ENCODE measurements at regions not wholly inside any gene's neighbourhood (a gene's known extent, or its start where the extent isn't known, plus 50 kb on each side); places are given as distances from the start of the nearest gene placed in this dataset.

GRCh38 chr1:2857521-2857920 is 56.0 kb upstream of the TTC34 start:
- Histone ChIP-seq H2BK15ac (ENCODE audit: low read depth, low read length) (no peak overlapping the region), H3K9me3 (ENCODE audit: control insufficient read depth, insufficient read depth, low read length) (peaks cover 65% of the 10 kb centered on the region), H3K4me2 (ENCODE audit: low read depth, low read length) (no peak overlapping the region), H2BK5ac (ENCODE audit: low read depth, low read length, poor library complexity, severe bottlenecking) (no peak overlapping the region), H3K56ac (ENCODE audit: extremely low read depth, insufficient read depth, low read length) (no peak overlapping the region), H4K20me1 (ENCODE audit: insufficient read depth, low read length) (no peaks in the 10 kb centered on the region), H2BK20ac (ENCODE audit: low read depth, low read length) (no peak overlapping the region), H2AK9ac (replicated peaks; ENCODE audit: low read depth, low read length, poor library complexity) (no peak overlapping the region), H2BK120ac (ENCODE audit: low read depth, low read length) (no peak overlapping the region), H3K79me1 (ENCODE audit: low read depth in 1 of 2, low read length in 2 of 2) (no peaks in the 10 kb centered on the region), H3K18ac (ENCODE audit: low read depth, low read length) (no peak overlapping the region), H3K27ac (ENCODE audit: insufficient read depth, low read length) (no peak overlapping the region), H2AFZ (replicated peaks; ENCODE audit: low read length, poor library complexity) (no peak overlapping the region), H3K9me1 (ENCODE audit: insufficient read depth, low read length) (no peaks in the 10 kb centered on the region), H3K4me1 (ENCODE audit: control insufficient read depth, insufficient read depth, low read length) (no peaks in the 10 kb centered on the region), H4K5ac (ENCODE audit: low read depth, low read length) (no peak overlapping the region), H3K4ac (ENCODE audit: low read depth, low read length) (no peak overlapping the region), H4K8ac (ENCODE audit: low read depth in 2 of 2, low read length in 2 of 2) (no peak overlapping the region), H3K4me3 (ENCODE audit: insufficient read depth, low read depth, low read length) (no peak overlapping the region), H4K91ac (ENCODE audit: insufficient read depth, low read depth, low read length) (no peak overlapping the region), H3K36me3 (ENCODE audit: control insufficient read depth, insufficient read depth, low read length) (no peaks in the 10 kb centered on the region), H3K27me3 (ENCODE audit: control insufficient read depth, insufficient read depth, low read length) (no peaks in the 10 kb centered on the region), H3K23ac (ENCODE audit: low read depth, low read length) (no peak overlapping the region), H3K9ac (ENCODE audit: low read depth, low read length) (no peak overlapping the region), H3K14ac (replicated peaks; ENCODE audit: low read depth, low read length) (no peak overlapping the region), H2AK5ac (ENCODE audit: low read depth, low read length) (no peak overlapping the region)
- DNase-seq (no peak), ATAC-seq (ENCODE audit: low read depth) (no peak)
- dilution Hi-C loops (cut with HindIII; ENCODE audit: low sequenced_read_pairs, unreplicated experiment) (no loop called here), in situ Hi-C loops (cut with MboI; ENCODE audit: low sequenced_read_pairs) (no loop called here), intact Hi-C loops (cut with micrococcal nuclease) (no loop called here)
- 44% methylated on average over 3 of the region's 15 CpGs; no CpG with 5 or more reads in 1 of the 2 experiments for WGBS, 2 experiments (ENCODE audit: extremely low coverage in 2 of 2, insufficient read length in 1 of 2)
- POLR2A ChIA-PET (ENCODE audit: unreplicated experiment) = no interaction called here
- TF ChIP-seq POLR2A (IDR thresholded peaks at IDR 0.05; ENCODE audit: low read depth, low read length) (no peak), CEBPB (IDR thresholded peaks at IDR 0.05; ENCODE audit: low read depth, low read length) (no peak), RAD21 (IDR thresholded peaks at IDR 0.05; ENCODE audit: low read length) (no peak), MAFK (IDR thresholded peaks at IDR 0.05; ENCODE audit: low read depth, low read length) (no peak), CTCF (conservative IDR thresholded peaks at IDR 0.05; ENCODE audit: low read depth, low read length) (no peak), RFX5 (IDR thresholded peaks at IDR 0.05; ENCODE audit: low read depth, low read length) (no peak), FOS (IDR thresholded peaks at IDR 0.05; ENCODE audit: low read depth, low read length) (no peak), USF2 (IDR thresholded peaks at IDR 0.05; ENCODE audit: low read depth, low read length) (no peak), SMC3 (IDR thresholded peaks at IDR 0.05; ENCODE audit: low read depth, low read length) (no peak), MAZ (IDR thresholded peaks at IDR 0.05; ENCODE audit: borderline replicate concordance, low read depth, low read length) (no peak), RCOR1 (IDR thresholded peaks at IDR 0.05; ENCODE audit: insufficient replicate concordance, low read length) (no peak), ELK1 (IDR thresholded peaks at IDR 0.05; ENCODE audit: borderline replicate concordance, low read depth, low read length) (no peak), CHD1 (IDR thresholded peaks at IDR 0.05; ENCODE audit: low read depth, low read length) (no peak)
- BruUV-seq (replicated peaks) = no TSS peak
- CTCF ChIA-PET = no interaction called here

Measured in IMR-90 (cell line).